ENCODE measurements at regions not wholly inside any gene's neighbourhood (a gene's known extent, or its start where the extent isn't known, plus 50 kb on each side); places are given as distances from the start of the nearest gene placed in this dataset.
"Not testable (repeated sequence)": the region's sequence is repeated elsewhere in the genome, so short reads cannot be mapped to it uniquely, and the experiment has no call there.

- no peak for TF ChIP-seq ELF4 (IDR thresholded peaks at IDR 0.05)
- TF ChIP-seq BHLHE40 (IDR thresholded peaks at IDR 0.05; ENCODE audit: borderline replicate concordance): no peak
- TF ChIP-seq HDGF (IDR thresholded peaks at IDR 0.05; ENCODE audit: borderline replicate concordance): no peak
- no peak for TF ChIP-seq SP1 (IDR thresholded peaks at IDR 0.05)
- TF ChIP-seq CTBP1 (IDR thresholded peaks at IDR 0.05; ENCODE audit: borderline replicate concordance): no peak
- no peak for TF ChIP-seq NFRKB (IDR thresholded peaks at IDR 0.05)
- no peak for TF ChIP-seq LEF1 (IDR thresholded peaks at IDR 0.05; ENCODE audit: borderline replicate concordance)
- no peak for TF ChIP-seq TARDBP (IDR thresholded peaks at IDR 0.05)
- no peak for TF ChIP-seq FOXM1 (IDR thresholded peaks at IDR 0.05; ENCODE audit: borderline replicate concordance)
- no peak for TF ChIP-seq FOXK2 (IDR thresholded peaks at IDR 0.05)
- TF ChIP-seq PKNOX1 (IDR thresholded peaks at IDR 0.05): no peak
- TF ChIP-seq ARNT (IDR thresholded peaks at IDR 0.05): no peak
- TF ChIP-seq ZNF384 (IDR thresholded peaks at IDR 0.05): no peak
- no peak for DNase-seq (ENCODE audit: extremely low spot score)
- ChIA-PET CTCF (no interaction called here), POLR2A (no interaction called here)
Measured at GRCh38 chr5:98372351-98372750, 401.1 kb upstream of the RGMB start.

GRCh38 chr5:98391921-98392625 lies 381.4 kb upstream of the RGMB start:
- POLR2A ChIA-PET: no interaction called here
- CTCF ChIA-PET: interaction anchor here (0.6 kb wide), 1 partner anchor 10 kb away, joined by 4 read pairs; no protein-coding TSS in a partner anchor
- no peak for DNase-seq (ENCODE audit: extremely low spot score)
- no peak for TF ChIP-seq L3MBTL2 (conservative IDR thresholded peaks at IDR 0.05)

GRCh38 chr5:98393205-98393604 lies 380.3 kb upstream of the RGMB start:
- CTCF ChIA-PET; POLR2A ChIA-PET; DNase-seq (ENCODE audit: extremely low spot score): not testable (repeated sequence)

GRCh38 chr5:98397081-98397480 lies 376.4 kb upstream of the RGMB start:
- POLR2A ChIA-PET: no interaction called here
- no peak for TF ChIP-seq FOXM1 (IDR thresholded peaks at IDR 0.05; ENCODE audit: borderline replicate concordance)
- no peak for TF ChIP-seq PKNOX1 (IDR thresholded peaks at IDR 0.05)
- no peak for TF ChIP-seq FOXA1 (IDR thresholded peaks at IDR 0.05)
- no peak for TF ChIP-seq L3MBTL2 (conservative IDR thresholded peaks at IDR 0.05)
- no peak for TF ChIP-seq HDGF (IDR thresholded peaks at IDR 0.05; ENCODE audit: borderline replicate concordance)
- no peak for TF ChIP-seq ZNF384 (IDR thresholded peaks at IDR 0.05)
- no peak for TF ChIP-seq SP1 (IDR thresholded peaks at IDR 0.05)
- no peak for TF ChIP-seq FOXK2 (IDR thresholded peaks at IDR 0.05)
- TF ChIP-seq BHLHE40 (IDR thresholded peaks at IDR 0.05; ENCODE audit: borderline replicate concordance): no peak
- no peak for TF ChIP-seq TARDBP (IDR thresholded peaks at IDR 0.05)
- no peak for TF ChIP-seq LEF1 (IDR thresholded peaks at IDR 0.05; ENCODE audit: borderline replicate concordance)
- TF ChIP-seq SUZ12 (IDR thresholded peaks at IDR 0.05): no peak
- no peak for TF ChIP-seq CTBP1 (IDR thresholded peaks at IDR 0.05; ENCODE audit: borderline replicate concordance)
- no peak for TF ChIP-seq ARNT (IDR thresholded peaks at IDR 0.05)
- no peak for TF ChIP-seq NFRKB (IDR thresholded peaks at IDR 0.05)
- no peak for TF ChIP-seq ELF4 (IDR thresholded peaks at IDR 0.05)
- CTCF ChIA-PET: no interaction called here
- no peak for DNase-seq (ENCODE audit: extremely low spot score)

GRCh38 chr5:98398465-98398864 lies 375.0 kb upstream of the RGMB start:
- ChIA-PET POLR2A (no interaction called here), CTCF (no interaction called here)
- no peak for DNase-seq (ENCODE audit: extremely low spot score)
- TF ChIP-seq TARDBP (IDR thresholded peaks at IDR 0.05) (no peak), FOXK2 (IDR thresholded peaks at IDR 0.05) (no peak), HDGF (IDR thresholded peaks at IDR 0.05; ENCODE audit: borderline replicate concordance) (no peak), PKNOX1 (IDR thresholded peaks at IDR 0.05) (no peak), L3MBTL2 (conservative IDR thresholded peaks at IDR 0.05) (no peak), ZNF384 (IDR thresholded peaks at IDR 0.05) (no peak), LEF1 (IDR thresholded peaks at IDR 0.05; ENCODE audit: borderline replicate concordance) (no peak), SP1 (IDR thresholded peaks at IDR 0.05) (no peak)

GRCh38 chr5:98401656-98402055 lies 371.8 kb upstream of the RGMB start:
- TF ChIP-seq CTBP1 (IDR thresholded peaks at IDR 0.05; ENCODE audit: borderline replicate concordance): no peak
- no peak for TF ChIP-seq SUZ12 (IDR thresholded peaks at IDR 0.05)
- no peak for TF ChIP-seq ELF4 (IDR thresholded peaks at IDR 0.05)
- TF ChIP-seq LEF1 (IDR thresholded peaks at IDR 0.05; ENCODE audit: borderline replicate concordance): no peak
- no peak for TF ChIP-seq SP1 (IDR thresholded peaks at IDR 0.05)
- TF ChIP-seq ZNF384 (IDR thresholded peaks at IDR 0.05): no peak
- no peak for TF ChIP-seq PKNOX1 (IDR thresholded peaks at IDR 0.05)
- TF ChIP-seq HDGF (IDR thresholded peaks at IDR 0.05; ENCODE audit: borderline replicate concordance): no peak
- no peak for TF ChIP-seq FOXA1 (IDR thresholded peaks at IDR 0.05)
- TF ChIP-seq FOXK2 (IDR thresholded peaks at IDR 0.05): no peak
- TF ChIP-seq FOXM1 (IDR thresholded peaks at IDR 0.05; ENCODE audit: borderline replicate concordance): no peak
- TF ChIP-seq NFRKB (IDR thresholded peaks at IDR 0.05): no peak
- no peak for TF ChIP-seq ARNT (IDR thresholded peaks at IDR 0.05)
- no peak for TF ChIP-seq L3MBTL2 (conservative IDR thresholded peaks at IDR 0.05)
- TF ChIP-seq TARDBP (IDR thresholded peaks at IDR 0.05): no peak
- TF ChIP-seq BHLHE40 (IDR thresholded peaks at IDR 0.05; ENCODE audit: borderline replicate concordance): no peak
- no peak for DNase-seq (ENCODE audit: extremely low spot score)
- POLR2A ChIA-PET: no interaction called here
- CTCF ChIA-PET: no interaction called here
